ENCODE measurements at regions not wholly inside any gene's neighbourhood (a gene's known extent, or its start where the extent isn't known, plus 50 kb on each side); places are given as distances from the start of the nearest gene placed in this dataset.
A peak's percentile ranks its signal among the peaks of the same experiment; 100 is the strongest.

DNA sequence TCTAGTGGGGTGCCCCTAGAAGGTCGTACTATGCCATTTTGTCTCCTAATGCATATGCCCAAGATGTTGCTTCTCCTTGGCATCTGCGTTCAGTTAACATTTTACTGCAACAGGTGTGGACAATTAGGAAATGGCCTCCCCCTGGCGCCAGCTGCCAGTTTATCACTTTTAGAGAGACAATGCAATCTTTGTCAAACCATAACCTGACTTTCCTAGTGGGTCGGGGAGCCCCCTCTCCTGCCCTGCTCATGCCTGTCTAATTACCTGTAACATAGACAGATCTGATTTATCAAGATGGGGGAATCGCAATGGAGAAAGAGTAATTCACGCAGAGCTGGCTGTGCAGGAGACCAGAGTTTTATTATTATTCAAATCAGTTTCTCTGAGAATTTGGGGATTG lies 353.7 kb upstream of the SGO1 start:
- TF ChIP-seq, protein P1, sequence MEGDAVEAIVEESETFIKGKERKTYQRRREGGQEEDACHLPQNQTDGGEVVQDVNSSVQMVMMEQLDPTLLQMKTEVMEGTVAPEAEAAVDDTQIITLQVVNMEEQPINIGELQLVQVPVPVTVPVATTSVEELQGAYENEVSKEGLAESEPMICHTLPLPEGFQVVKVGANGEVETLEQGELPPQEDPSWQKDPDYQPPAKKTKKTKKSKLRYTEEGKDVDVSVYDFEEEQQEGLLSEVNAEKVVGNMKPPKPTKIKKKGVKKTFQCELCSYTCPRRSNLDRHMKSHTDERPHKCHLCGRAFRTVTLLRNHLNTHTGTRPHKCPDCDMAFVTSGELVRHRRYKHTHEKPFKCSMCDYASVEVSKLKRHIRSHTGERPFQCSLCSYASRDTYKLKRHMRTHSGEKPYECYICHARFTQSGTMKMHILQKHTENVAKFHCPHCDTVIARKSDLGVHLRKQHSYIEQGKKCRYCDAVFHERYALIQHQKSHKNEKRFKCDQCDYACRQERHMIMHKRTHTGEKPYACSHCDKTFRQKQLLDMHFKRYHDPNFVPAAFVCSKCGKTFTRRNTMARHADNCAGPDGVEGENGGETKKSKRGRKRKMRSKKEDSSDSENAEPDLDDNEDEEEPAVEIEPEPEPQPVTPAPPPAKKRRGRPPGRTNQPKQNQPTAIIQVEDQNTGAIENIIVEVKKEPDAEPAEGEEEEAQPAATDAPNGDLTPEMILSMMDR (IDR thresholded peaks at IDR 0.05): no peak
- intact Hi-C loops (cut with DNase I): no loop called here
- no peaks in the 10 kb centered on the region for H3K4me1 ChIP-seq

DNA sequence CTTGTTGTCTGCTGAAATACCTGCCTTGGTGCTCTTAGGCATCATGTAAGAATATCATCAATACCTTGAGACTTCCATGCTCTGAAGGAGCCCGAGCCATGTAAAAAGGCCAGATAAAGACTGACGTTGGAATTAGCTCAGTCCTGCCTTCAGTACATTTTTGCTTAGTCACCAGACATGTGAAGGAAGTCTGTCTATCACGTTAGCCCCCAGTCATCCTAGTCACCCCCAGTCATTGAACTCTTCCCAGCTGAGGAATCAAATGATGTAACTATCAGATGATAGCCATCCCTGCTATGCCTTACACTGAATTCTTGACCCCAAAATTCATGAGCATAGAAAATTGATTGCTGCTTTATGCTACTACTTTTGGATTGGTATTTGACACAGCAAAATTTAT lies 351.2 kb upstream of the SGO1 start:
- Histone ChIP-seq H3K4me1 (no peaks in the 10 kb centered on the region), H3K4me3 (no peak overlapping the region), H3K36me3 (no peaks in the 10 kb centered on the region), H3K9me3 (no peaks in the 10 kb centered on the region), H3K27ac (no peak overlapping the region), H3K27me3 (no peaks in the 10 kb centered on the region)
- intact Hi-C loops (cut with DNase I): no loop called here
- ATAC-seq (no peak), DNase-seq (no peak)
- TF ChIP-seq, protein P1 (IDR thresholded peaks at IDR 0.05): no peak

More for the DNA sequence above, 353.7 kb upstream of the SGO1 start:
- DNase-seq (no peak), ATAC-seq (no peak)
- H3K4me3 ChIP-seq: no peak overlapping the region
- no peaks in the 10 kb centered on the region for H3K27me3 ChIP-seq
- no peaks in the 10 kb centered on the region for H3K9me3 ChIP-seq
- no peak overlapping the region for H3K27ac ChIP-seq
- no peaks in the 10 kb centered on the region for H3K36me3 ChIP-seq

DNA sequence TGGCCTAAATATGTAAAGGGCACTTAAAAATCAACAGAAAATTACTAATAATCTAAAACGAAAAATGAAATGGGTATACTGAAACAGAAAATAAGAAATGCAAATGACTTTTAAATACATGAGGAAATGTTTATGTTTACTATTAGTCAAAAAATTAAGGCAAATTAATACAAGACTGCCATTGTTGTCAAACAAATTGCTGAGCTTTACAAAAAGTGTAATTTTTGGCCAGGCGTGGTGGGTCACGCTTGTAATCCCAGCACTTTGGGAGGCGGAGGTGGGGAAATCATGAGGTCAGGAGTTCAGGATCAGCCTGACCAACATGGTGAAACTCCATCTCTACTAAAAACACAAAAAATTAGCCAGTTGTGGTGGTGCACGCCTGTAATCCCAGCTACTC lies 343.9 kb upstream of the SGO1 start:
- no peaks in the 10 kb centered on the region for H3K36me3 ChIP-seq
- no peaks in the 10 kb centered on the region for H3K4me1 ChIP-seq
- H3K27me3 ChIP-seq: no peaks in the 10 kb centered on the region
- no peaks in the 10 kb centered on the region for H3K9me3 ChIP-seq
- DNase-seq (no peak), ATAC-seq (no peak)
- intact Hi-C loops (cut with DNase I): no loop called here
- no peak overlapping the region for H3K27ac ChIP-seq
- TF ChIP-seq, protein P1 (IDR thresholded peaks at IDR 0.05): no peak
- no peak overlapping the region for H3K4me3 ChIP-seq

DNA sequence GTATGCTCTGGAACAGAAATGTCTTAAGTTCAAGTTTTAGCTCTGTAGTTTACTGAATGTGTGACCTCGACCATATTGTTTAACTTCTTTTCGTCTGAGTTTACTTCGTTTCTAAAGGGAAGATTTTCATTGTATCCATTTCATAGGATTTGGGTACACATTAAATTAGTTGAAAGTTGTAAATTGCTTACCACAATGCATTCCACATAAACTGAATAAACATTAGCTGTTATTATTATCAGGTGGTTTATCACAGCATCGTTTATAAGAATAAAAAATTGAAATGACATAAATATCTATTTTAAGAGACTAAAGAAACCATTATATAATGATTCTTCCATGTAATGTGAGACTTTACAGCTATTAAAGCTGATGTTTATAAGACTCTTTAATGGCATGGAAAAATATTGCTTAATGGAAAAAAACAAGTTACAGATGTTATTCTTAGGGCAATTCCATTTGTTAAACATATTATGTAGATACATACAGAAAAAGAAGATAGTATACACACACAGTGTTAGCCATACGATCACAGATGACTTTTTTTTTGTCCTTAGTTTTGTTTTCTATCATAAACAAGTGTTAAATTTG lies 342.3 kb upstream of the SGO1 start:
- ATAC-seq (no peak), DNase-seq (peak in 2 of 4 donors; percentile 15 to 18)
- Histone ChIP-seq H3K27ac (no peak overlapping the region), H3K27me3 (no peaks in the 10 kb centered on the region), H3K4me1 (no peaks in the 10 kb centered on the region), H3K36me3 (no peaks in the 10 kb centered on the region), H3K4me3 (no peak overlapping the region), H3K9me3 (no peaks in the 10 kb centered on the region)
- intact Hi-C loops (cut with DNase I): no loop called here
- TF ChIP-seq, protein P1 (IDR thresholded peaks at IDR 0.05): no peak

DNA sequence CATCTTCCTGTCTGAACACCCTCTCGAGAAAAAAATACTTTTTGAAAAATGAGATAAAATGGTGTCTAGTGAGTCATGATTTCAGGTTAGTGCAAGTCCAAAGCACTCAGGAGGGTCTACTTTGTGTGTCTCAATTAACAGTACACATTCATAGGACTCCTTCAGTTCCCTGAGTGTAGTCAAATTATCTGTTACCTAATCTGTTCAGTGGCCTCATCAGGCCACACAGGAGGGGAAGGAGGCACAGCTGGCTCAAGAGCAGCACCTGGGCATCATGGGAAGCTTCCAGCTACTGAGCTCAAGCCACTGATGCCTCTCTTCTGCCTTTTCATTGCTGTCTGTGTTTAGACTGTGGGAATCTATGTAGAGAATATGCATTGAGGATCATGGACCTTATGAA lies 341.4 kb upstream of the SGO1 start:
- Histone ChIP-seq H3K27me3 (no peaks in the 10 kb centered on the region), H3K4me3 (no peak overlapping the region), H3K36me3 (no peaks in the 10 kb centered on the region), H3K9me3 (no peaks in the 10 kb centered on the region), H3K4me1 (no peaks in the 10 kb centered on the region), H3K27ac (no peak overlapping the region)
- intact Hi-C loops (cut with DNase I): no loop called here
- ATAC-seq (no peak), DNase-seq (no peak)
- TF ChIP-seq, protein P1 (IDR thresholded peaks at IDR 0.05): no peak

All from left lung (tissue), 4 donors.